ENCODE measurements at regions not wholly inside any gene's neighbourhood (a gene's known extent, or its start where the extent isn't known, plus 50 kb on each side); places are given as distances from the start of the nearest gene placed in this dataset.
"Not testable (repeated sequence)": the region's sequence is repeated elsewhere in the genome, so short reads cannot be mapped to it uniquely, and the experiment has no call there.

DNA sequence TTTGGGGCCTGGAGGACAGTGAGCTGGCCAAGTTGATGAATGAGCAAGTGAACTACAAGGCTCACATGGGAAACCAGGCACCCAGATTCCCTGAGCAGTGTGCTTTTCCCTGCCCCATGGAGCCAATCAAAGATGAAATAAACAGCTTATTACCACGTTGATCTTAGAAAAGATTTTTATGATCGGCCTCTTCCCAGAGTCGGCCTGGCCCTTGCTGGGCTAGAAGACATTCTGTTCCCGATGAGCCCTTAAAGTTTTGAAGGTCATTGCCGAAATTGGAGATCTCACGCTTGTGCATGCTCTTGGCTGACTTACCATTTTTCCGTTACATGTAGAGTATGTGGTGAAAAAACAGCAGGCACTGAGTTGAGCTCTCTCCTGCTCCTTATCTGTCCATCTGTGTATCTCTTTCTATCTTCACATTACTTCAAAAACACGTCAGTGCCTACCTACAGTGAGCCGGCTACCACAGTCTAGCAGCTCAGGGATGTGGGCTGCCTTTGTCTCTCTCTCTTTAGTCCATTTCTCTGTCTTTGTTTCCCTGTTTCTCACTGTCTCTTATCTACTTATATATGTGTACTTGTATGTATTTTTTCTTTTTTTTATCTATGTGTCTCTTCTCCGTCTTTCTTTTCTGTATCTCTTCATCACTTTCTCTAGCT lies 248.8 kb upstream of the USP24 start:
- DNase-seq, result no peak

DNA sequence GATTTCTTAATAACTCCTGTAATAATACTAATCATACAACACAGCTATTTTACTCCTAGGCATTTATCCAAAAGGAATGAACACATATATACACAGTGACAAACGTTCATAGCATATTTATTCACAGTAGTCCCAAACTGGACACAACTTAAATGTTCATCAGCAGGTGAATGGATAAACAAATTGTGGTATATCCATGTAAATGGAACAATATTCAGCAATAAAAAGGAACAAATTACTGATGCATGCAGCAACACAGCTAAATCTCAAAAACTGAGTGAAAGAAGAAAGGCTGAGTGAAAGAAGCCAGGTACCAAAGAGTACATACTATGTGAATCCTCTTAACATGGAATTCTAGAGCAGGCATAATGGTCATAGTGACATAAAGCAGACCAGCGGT lies 242.7 kb upstream of the USP24 start:
- no peak for DNase-seq

DNA sequence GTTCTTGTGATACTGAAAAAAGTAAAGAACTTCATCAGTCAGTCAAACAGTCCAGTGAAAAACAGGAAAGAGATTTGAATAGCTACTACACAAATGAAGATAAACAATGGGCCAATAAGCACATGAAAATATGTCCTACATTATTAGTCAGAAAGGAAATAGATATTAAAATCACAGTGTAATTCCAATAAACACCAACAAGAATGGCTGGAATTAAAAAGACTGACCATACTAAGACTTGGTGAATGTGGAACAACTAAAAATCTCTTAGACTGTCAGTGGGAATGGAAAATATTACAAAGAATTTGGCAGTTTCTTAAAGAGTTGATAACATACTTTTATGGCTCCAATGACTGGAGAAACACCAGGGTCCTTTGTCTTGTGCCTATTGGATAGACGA lies 241.8 kb upstream of the USP24 start:
- DNase-seq, result no peak

DNA sequence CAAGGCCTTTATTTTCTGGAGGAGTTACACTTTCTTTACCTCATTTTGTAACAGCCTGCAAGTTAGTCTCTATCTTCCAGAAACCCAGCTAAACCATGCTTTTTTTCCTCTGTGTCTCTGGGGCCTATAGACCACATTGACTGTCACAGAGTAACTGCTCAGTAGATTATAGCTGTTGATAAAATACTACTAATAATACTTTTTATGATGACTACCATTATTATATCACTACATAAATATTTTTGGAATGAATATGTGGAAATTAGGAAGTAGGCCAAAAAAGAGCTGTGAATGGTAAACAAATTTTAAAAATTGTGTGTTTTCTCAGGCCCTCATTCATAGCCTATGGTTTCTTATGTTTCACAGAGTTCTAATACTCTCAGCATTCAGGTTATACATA lies 233.1 kb upstream of the USP24 start:
- no peak for DNase-seq

DNA sequence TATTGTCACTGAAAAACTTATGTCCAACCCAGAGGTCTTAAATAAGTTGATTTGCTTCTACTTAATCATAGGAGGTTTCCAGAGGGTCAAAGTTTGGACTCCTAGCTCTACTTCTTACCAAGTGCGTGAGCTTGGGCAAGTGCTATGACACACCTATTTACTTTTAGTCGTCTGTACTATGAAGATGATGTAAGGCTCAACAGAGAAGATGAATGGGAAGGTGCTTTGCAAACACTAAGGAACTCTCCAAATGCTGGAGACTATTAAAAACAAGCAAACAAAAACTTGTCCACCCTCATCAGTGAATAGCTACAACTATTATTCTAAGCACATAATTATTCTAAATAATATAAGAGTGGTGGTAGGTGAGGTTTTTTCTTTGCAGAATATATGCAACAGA lies 232.3 kb upstream of the USP24 start:
- no peak for DNase-seq

DNA sequence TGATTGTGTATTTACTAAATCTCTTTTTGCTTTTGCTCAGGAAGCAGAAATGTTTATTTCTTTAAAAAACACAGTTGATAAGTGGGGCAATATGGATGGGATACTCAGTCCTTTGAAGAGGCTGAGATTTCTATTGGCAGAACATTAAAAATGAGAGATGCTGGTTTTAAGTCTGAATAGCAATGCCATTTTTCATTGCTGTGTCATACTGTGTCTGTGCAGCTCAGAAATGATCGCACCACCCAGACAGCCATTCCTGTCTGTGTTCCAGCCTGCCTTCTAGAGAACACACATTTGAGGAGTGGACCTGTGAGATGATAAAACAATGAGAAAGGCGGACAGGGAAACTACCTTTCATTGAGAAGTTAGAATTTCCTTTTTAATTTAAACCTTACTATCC lies 231.2 kb upstream of the USP24 start:
- DNase-seq, result no peak

DNA sequence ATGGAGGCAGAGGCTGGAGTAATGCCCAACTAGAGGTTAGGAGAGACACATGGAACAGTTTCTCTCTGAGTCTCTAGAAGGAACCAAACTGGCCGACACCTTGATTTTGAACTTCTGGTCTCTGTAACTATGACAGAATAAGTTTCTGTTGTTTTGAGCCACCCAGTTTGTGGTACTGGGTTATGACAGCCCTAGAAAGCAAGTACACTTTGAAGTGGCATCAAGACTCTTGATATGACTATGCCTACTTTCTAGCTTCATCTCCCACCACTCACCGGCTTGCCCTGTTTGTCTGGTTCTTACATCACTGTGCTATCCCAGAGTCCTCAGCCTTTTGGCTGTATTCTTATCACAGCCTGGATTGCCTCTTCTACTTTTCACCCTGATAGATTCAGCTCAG lies 230.3 kb upstream of the USP24 start:
- DNase-seq, result no peak

DNA sequence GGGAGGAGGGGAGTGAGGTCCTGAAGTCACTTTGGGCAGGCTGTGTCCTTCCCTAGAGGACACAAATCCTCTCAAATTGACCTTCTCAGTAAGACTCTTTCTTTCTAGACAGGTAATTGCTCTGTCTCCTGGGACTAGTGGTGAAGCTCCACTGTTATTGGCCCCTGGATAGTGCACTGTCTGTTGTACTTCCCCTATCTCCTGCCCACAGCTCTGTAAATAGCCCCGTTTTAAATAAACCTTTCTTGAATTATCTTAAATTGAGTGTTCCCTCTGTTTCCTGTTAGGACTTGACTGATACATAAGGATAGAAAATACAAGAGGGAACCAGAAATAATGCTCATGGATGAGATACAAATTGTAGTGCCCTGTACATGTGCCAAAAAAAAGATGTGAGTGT lies 229.5 kb upstream of the USP24 start:
- no peak for DNase-seq

DNA sequence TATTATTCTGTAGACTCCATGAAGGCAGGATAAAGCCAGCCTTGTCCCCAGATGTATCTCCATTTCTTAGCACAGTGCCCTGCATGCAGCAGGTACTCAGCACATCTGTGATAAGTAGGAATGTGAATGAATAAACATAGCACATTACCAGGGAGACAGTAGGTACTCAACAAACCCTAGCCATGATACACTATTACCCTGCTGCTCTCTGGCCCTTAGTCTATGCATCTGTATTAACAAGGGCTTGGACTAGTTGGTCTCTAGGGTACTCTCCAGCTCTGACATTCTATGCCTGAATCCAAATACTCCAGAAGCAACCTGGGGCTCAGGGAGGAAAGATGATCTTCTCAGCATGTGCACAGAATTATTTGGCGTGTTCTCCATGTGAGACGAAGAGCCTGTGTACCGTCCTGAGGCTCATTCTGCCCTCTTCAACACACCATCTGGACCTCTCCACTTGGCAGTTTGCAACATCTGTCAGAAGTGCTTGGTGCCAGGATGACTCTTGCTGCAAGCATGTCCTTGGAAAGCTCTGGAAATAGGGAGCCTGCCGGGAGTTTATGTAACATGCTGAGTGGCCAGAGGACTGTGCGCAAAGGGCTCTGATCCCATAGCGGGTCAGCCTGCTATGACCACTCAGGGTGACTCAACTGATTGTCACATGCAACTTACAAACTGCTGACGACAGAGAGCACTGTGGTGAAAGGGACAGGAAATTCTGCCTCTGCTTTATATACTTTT lies 228.2 kb upstream of the USP24 start:
- no peak for DNase-seq

DNA sequence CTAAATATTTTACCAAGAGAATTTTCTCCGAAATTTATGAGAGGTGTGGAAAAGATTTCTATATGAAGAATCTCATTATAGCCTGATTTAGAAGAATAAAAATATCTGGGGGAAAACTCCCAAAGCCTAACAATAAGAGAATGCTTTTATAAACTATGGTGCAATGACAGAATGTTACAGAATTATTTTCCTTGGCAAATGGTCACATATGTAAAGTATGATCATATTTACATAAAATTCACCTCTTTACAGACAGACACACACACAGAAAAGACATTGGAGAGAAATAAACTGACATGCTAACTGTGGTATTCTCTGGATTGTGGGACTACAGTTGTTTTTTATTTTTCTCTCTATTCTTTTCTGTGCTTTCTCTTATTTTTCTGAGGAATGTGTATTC lies 226.3 kb upstream of the USP24 start:
- DNase-seq, result no peak

DNA sequence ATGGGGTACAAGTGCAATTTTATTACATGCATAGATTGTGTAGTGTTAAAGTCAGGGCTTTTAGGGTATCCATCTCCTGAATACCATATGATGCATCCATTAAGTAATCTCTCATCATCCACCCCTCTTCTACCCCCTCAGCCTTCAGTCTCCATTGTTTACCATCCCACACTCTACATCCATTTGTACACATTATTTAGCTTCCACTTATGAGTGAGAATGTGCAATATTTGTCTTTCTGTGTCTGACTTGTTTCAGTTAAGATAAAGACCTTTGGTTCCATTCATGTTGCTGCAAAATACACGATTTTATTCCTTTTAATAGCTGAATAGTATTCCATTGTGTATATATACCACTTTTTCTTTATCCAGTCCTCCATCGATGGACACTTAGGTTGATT lies 222.5 kb upstream of the USP24 start:
- no peak for DNase-seq

DNA sequence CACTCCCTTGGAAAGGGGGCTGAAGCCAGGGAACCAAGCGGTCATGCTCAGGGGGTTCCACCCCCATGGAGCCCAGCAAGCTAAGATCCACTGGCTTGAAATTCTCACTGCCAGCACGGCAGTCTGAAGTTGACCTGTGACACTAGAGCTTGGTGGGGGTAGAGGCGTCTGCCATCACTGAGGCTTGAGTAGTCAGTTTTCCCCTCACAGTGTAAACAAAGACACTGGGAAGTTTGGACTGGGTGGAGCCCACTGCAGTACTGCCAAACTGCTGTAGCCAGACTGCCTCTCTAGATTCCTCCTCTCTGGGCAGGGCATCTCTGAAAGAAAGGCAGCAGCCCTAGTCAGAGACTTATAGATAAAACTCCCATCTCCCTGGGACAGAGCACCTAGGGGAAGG lies 215.6 kb upstream of the USP24 start:
- DNase-seq, result not testable (repeated sequence)

DNA sequence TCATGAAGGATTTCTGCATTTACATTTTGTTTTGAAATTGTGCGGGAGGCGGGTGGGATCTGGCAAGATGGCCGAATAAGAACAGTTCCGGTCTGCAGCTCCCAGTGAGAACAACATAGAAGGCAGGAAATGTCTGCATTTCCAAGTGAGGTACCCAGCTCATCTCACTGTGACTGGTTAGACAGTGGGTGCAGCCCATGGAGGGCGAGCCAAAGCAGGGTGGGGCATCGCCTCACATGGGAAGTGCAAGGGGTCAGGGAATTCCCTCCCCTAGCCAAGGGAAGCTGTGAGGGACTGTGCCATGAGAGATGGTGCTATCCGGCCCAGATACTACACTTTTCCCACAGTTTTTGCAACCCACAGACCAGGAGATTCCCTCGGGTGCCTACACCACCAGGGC lies 215.0 kb upstream of the USP24 start:
- not testable (repeated sequence) for DNase-seq

DNA sequence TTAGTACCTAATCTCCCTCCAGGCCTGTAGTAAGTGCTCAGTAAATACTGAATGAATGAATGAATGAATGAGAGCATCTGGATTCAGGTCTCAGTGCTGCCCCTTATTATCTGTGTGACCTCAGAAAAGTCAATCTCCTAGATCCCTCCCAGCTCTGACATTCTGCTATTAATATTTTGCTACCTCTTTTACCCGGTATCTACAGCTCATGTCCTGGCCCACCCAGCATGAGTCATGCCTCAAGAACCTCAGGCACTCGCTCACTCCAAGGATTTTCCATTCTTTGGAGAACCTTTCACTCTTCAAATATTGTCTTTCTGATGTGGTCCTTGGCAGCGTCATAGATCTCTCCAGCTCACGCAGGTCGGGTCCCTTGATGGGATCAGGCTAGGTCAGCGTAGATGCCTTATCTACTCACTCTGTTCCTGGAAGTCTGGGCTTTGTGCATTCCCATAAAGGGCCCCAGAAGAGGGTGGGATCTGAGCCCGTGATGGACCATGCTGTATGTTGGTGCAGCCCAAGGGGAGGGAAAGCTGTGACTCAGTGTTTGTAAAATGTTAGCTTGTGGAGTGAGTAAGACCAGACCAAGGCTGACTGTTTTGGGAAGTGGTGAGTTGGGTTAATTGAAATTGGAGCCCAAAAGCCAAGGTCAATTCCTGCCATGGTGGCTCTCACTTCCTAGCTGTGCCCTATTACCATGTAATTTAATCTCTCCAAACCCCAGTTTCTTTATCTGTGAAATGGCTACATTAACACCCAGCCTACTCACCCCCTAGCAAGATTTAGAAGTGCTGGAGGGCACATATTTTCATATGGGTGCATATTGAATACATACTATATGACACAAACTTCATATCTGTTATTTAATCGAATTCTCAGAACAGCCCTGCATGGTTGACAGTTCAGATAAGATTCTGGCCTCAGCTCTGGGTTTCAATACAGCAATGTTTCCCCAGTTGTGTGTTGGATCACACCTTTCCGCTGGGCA lies 214.1 kb upstream of the USP24 start:
- no peak for DNase-seq

DNA sequence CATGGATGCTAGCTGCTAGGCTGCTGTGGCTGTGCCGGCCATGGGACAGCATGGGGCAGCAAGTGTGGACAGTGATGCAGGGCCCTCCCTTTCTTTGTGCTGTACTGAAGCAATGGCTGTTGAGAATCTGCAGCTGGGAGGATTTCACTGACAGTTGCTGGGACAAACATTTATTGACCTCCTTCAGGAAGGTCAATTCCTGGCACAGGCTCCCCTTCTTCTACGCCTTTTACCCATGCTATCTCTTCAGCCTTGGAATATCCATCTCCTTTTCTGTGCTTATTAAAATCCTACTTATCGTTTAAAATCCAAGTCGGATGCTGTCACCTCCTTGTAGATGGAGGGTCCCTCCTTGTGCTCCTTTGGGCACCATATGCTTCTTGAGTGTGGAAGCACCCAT lies 213.1 kb upstream of the USP24 start:
- DNase-seq, result no peak

DNA sequence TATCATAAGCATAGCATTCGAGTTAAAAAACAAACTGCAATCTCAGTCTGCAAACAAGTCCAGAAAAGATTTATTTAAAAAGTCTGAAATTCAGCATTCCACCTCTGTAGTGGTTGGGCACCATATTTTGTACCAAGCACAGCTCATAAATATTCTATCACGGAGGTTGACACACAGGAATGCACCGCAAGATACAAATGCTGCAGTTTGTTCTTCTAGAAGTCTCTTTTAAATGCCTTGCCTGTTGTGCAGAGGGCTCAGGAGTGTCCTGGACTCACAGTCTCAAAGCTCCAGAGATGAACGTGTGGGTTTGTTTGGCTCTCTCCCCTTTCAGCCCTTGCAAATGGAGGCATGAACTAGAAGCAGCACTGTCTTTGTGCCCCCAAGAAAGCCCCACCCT lies 212.4 kb upstream of the USP24 start:
- no peak for DNase-seq

DNA sequence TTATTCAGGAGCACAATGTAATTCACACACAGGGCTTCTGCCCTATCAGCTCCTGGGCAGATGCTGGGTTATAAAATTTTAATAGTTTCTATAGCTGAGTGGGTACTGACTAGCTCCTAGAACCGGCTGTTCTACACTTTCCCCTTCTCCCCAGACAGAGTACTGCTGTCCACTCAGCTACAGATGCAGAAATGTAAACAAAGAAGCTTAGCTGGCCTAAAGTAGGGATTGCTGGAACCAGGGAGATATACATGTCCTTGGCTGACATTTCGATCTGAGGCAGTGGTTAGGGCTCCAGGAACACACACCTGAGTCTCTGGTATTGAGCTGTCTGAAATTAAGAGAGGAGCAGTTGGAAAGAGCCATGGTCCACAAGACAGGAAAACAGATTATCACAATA lies 211.5 kb upstream of the USP24 start:
- no peak for DNase-seq

DNA sequence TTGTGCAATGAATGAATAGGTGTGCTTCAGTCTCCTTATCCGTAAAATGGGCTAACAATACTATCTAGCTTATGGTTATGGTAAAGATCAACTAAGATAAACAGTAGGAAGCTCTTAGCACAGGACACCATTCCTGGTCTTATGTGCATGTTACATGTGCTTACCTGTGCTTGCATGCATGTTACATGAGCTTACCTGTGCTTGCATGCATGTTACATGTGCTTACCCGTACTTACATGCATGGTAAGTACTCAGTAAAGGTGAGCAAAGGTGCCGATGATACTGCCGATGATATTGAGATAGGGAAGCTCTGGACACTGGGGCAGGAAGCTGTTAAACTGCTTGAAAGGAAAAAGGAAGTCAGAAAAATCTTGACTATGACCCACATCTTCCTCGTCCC lies 211.0 kb upstream of the USP24 start:
- DNase-seq, result no peak

DNA sequence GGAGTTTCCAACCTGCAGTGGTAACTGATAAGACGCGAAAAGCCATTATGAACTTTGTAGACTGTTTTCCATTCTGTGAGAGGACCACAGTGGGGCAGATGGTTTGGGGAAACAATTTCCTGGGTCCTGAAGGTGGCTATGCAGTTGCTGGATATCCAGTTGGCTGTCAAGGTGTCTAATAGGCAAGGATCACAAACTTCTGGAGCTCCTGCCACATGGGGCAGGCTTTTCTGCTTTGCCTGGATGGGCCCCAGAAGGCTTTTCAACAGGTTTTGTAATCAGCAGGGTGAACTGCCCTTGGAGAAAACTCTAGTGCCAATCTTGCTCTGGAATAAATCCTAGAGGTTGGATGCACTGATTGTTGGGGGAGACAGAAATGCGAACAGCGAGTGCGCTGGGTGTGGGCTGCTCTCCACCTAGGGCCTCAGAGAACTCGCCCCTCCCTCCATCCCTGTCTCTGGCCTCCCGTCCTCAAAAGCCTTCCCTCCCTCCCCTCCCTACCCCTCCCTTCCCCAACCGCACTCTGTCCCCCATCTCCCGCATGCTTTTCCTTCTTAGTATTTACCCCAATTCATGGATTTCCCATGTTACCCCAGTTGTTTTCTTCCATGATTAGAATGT lies 210.3 kb upstream of the USP24 start:
- no peak for DNase-seq

DNA sequence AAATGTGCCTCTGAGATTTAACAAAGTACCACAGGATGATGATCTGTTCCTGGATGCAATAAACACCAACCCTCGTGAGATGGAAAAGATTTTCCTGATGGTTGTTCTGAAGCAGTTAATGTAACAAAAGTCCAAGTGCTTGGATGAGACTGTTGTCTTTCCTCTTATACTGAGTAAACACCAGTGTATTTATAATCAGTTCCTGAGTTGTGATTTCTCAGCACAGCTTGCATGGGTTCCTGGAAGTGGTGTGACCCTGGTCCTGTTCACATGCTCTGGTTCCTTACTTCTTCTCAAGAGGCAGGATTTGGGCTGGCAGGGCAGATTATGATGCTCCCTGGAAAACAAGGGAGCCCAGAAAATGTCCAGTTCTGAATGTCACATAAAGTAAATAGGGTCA lies 208.2 kb upstream of the USP24 start:
- DNase-seq, result no peak

DNA sequence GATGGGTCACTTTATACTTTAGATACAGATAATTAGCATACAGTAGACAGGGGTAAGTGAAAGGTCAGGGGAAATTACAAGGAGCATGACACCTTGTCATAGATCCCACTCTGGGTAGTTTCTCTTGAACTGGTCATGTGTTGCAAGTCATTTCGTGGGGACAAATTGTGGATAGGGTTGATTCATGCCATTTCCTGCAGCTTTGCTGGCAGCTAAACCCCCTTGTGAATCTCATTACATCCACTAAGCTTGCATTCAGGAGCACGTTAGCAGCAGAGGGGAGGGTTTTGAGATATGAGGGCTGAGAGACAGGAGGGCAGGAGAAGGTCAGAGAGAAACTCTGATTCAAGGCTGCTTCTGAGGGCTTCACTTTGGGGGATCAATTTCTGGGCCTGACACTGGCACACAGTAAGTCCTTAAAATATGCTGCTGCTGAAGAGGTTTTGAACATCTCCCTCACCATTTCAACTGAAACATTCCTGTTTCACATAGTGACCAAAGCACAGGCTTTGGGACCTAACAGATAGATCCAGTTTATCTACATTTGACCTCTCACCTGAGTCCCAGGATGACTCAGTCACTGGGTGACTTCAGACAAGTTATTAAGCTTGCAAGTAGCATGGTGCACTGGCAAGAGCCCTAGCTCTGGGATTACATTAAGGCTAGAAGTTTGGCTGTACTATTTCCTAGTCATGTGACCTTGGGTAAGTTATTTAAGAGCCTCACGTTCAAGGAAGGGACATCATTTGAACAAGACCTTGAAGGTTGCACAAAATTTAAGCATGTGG lies 206.0 kb upstream of the USP24 start:
- no peak for DNase-seq

DNA sequence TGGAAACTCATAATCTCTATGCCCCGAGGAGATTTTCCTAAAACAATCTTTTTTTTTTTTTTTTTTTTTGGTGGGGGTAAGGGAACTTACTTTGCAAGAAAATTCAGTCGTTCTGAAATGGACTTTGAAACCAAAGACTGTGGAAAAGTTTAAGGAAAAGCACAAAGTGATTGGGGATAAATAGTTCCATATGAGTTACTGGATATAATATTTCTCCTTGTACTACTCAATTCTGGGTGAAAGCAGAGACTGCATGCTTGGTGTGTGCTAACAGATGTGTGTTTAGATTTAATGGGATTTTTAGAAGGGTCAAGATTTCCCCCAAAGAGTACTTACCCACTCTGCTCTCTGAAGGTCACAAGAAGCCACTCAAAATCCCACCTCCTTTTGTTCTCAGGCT lies 204.9 kb upstream of the USP24 start:
- no peak for DNase-seq

All from NCI-H748 treated with DMSO at 0.1 percent for 48 hours (cell line).